ENCODE measurements at regions not wholly inside any gene's neighbourhood (a gene's known extent, or its start where the extent isn't known, plus 50 kb on each side); places are given as distances from the start of the nearest gene placed in this dataset.

GRCh38 chr3:171962137-171962720 lies 77.1 kb upstream of the FNDC3B start:
- TF ChIP-seq, protein P1, sequence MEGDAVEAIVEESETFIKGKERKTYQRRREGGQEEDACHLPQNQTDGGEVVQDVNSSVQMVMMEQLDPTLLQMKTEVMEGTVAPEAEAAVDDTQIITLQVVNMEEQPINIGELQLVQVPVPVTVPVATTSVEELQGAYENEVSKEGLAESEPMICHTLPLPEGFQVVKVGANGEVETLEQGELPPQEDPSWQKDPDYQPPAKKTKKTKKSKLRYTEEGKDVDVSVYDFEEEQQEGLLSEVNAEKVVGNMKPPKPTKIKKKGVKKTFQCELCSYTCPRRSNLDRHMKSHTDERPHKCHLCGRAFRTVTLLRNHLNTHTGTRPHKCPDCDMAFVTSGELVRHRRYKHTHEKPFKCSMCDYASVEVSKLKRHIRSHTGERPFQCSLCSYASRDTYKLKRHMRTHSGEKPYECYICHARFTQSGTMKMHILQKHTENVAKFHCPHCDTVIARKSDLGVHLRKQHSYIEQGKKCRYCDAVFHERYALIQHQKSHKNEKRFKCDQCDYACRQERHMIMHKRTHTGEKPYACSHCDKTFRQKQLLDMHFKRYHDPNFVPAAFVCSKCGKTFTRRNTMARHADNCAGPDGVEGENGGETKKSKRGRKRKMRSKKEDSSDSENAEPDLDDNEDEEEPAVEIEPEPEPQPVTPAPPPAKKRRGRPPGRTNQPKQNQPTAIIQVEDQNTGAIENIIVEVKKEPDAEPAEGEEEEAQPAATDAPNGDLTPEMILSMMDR (IDR thresholded peaks at IDR 0.05): no peak
- no peak for TF ChIP-seq POLR2A (IDR thresholded peaks at IDR 0.05)

Measured in prostate gland (tissue), 2 donors.